ENCODE measurements at regions not wholly inside any gene's neighbourhood (a gene's known extent, or its start where the extent isn't known, plus 50 kb on each side); places are given as distances from the start of the nearest gene placed in this dataset.
A peak's percentile ranks its signal among the peaks of the same experiment; 100 is the strongest.

DNA sequence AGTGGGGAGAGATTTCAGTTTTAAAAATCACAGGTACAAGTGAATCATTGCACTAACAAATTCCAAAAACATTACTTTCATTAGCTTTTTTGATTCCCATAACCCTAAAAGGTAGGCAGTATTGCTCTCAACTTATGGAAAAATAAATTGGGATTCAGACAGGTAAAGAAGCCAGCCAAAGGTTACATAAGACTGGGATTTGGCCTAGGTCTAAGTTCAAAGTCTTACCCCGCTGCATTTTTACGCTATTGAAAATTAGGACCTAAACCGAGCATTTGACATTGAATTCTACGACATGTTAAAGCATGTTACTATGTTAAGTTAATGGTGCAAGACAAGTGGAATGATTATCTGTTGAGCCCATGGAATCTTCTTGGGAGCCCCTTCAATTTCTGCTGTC lies 89.6 kb downstream of the ENC1 start:
- Histone ChIP-seq H2AFZ (ENCODE audit: low read length) (no peak overlapping the region), H3K79me2 (ENCODE audit: low read length) (no peaks in the 10 kb centered on the region), H3K27ac (ENCODE audit: low read length) (no peak overlapping the region), H3K9me3 (ENCODE audit: low read length) (no peaks in the 10 kb centered on the region), H3K4me3 (ENCODE audit: low read length) (no peak overlapping the region), H3K4me2 (ENCODE audit: low read length) (no peak overlapping the region), H3K9ac (ENCODE audit: low read length) (no peak overlapping the region), H4K20me1 (ENCODE audit: low read length) (no peaks in the 10 kb centered on the region), H3K4me1 (ENCODE audit: insufficient read depth, low read length) (0 out of 2 replicates have a peak, but pooled peaks cover 6% of the 10 kb centered on the region), H3F3A (ENCODE audit: low read length, unreplicated experiment) (no peaks in the 10 kb centered on the region), H3K36me3 (ENCODE audit: low read depth, low read length) (no peaks in the 10 kb centered on the region), H3K9me2 (replicated peaks; ENCODE audit: low read length) (no peaks in the 10 kb centered on the region), H3K27me3 (ENCODE audit: low read length) (no peaks in the 10 kb centered on the region)
- CTCF ChIA-PET, result no interaction called here
- POLR2A ChIA-PET (ENCODE audit: unreplicated experiment), result no interaction called here
- intact Hi-C loops (cut with micrococcal nuclease), result no loop called here
- DNase-seq (no peak), ATAC-seq (no peak)
- no TSS peak for BruUV-seq (replicated peaks)
- TF ChIP-seq EZH2phosphoT487 (IDR thresholded peaks at IDR 0.05; ENCODE audit: borderline replicate concordance, low read length) (no peak), CTCF (conservative IDR thresholded peaks at IDR 0.05; ENCODE audit: low read depth, low read length) (no peak), EZH2 (IDR thresholded peaks at IDR 0.05; ENCODE audit: low read length, unreplicated experiment) (no peak)

- intact Hi-C loops (cut with micrococcal nuclease), result no loop called here
- no peaks in the 10 kb centered on the region for H3K27me3 ChIP-seq (ENCODE audit: low read length)
- H3K27ac ChIP-seq (ENCODE audit: low read length), result no peak overlapping the region
- no peaks in the 10 kb centered on the region for H3F3A ChIP-seq (ENCODE audit: low read length, unreplicated experiment)
- H3K4me1 ChIP-seq (ENCODE audit: insufficient read depth, low read length), result peaks cover 13% of the 10 kb centered on the region
- H4K20me1 ChIP-seq (ENCODE audit: low read length), result no peaks in the 10 kb centered on the region
- H3K4me2 ChIP-seq (ENCODE audit: low read length), result no peak overlapping the region
- H3K4me3 ChIP-seq (ENCODE audit: low read length), result no peak overlapping the region
- no peaks in the 10 kb centered on the region for H3K9me2 ChIP-seq (replicated peaks; ENCODE audit: low read length)
- no peak for TF ChIP-seq EZH2phosphoT487 (IDR thresholded peaks at IDR 0.05; ENCODE audit: borderline replicate concordance, low read length)
- no peak for TF ChIP-seq EZH2 (IDR thresholded peaks at IDR 0.05; ENCODE audit: low read length, unreplicated experiment)
- no peak for TF ChIP-seq CTCF (conservative IDR thresholded peaks at IDR 0.05; ENCODE audit: low read depth, low read length)
- BruUV-seq (replicated peaks), result no TSS peak
- ChIA-PET CTCF (no interaction called here), POLR2A (ENCODE audit: unreplicated experiment) (no interaction called here)
- no peak overlapping the region for H2AFZ ChIP-seq (ENCODE audit: low read length)
- no peak for DNase-seq
- ATAC-seq, result no peak
- H3K9me3 ChIP-seq (ENCODE audit: low read length), result no peaks in the 10 kb centered on the region
- H3K36me3 ChIP-seq (ENCODE audit: low read depth, low read length), result no peaks in the 10 kb centered on the region
- H3K9ac ChIP-seq (ENCODE audit: low read length), result no peak overlapping the region
- no peaks in the 10 kb centered on the region for H3K79me2 ChIP-seq (ENCODE audit: low read length)
Measured at GRCh38 chr5:74549384-74549783, 91.1 kb downstream of the ENC1 start.

GRCh38 chr5:74546796-74547195 lies 93.7 kb downstream of the ENC1 start:
- H3K9me3 ChIP-seq (ENCODE audit: low read length), result no peaks in the 10 kb centered on the region
- no TSS peak for BruUV-seq (replicated peaks)
- H3K27me3 ChIP-seq (ENCODE audit: low read length), result no peaks in the 10 kb centered on the region
- H3K36me3 ChIP-seq (ENCODE audit: low read depth, low read length), result no peaks in the 10 kb centered on the region
- intact Hi-C loops (cut with micrococcal nuclease), result no loop called here
- no peaks in the 10 kb centered on the region for H4K20me1 ChIP-seq (ENCODE audit: low read length)
- ATAC-seq (no peak), DNase-seq (peak; percentile 54)
- no peak overlapping the region for H3K27ac ChIP-seq (ENCODE audit: low read length)
- no peaks in the 10 kb centered on the region for H3K9me2 ChIP-seq (replicated peaks; ENCODE audit: low read length)
- CTCF ChIA-PET, result no interaction called here
- no peak overlapping the region for H3K4me3 ChIP-seq (ENCODE audit: low read length)
- H3K79me2 ChIP-seq (ENCODE audit: low read length), result no peaks in the 10 kb centered on the region
- POLR2A ChIA-PET (ENCODE audit: unreplicated experiment), result interaction anchor here (0.7 kb wide), 1 partner anchor 454 kb away, joined by 3 read pairs; no protein-coding TSS in a partner anchor
- peaks cover 37% of the 10 kb centered on the region for H3K4me1 ChIP-seq (ENCODE audit: insufficient read depth, low read length)
- TF ChIP-seq EZH2phosphoT487 (IDR thresholded peaks at IDR 0.05; ENCODE audit: borderline replicate concordance, low read length) (no peak), EZH2 (IDR thresholded peaks at IDR 0.05; ENCODE audit: low read length, unreplicated experiment) (no peak), CTCF (conservative IDR thresholded peaks at IDR 0.05; ENCODE audit: low read depth, low read length) (no peak)
- H2AFZ ChIP-seq (ENCODE audit: low read length), result no peak overlapping the region
- H3K9ac ChIP-seq (ENCODE audit: low read length), result no peak overlapping the region
- H3F3A ChIP-seq (ENCODE audit: low read length, unreplicated experiment), result peaks cover 4% of the 10 kb centered on the region
- no peak overlapping the region for H3K4me2 ChIP-seq (ENCODE audit: low read length)
